HCT116 (cell line): ENCODE measurements at regions not wholly inside any gene's neighbourhood (a gene's known extent, or its start where the extent isn't known, plus 50 kb on each side); places are given as distances from the start of the nearest gene placed in this dataset.

Experiments
- ATAC-seq: fragments of 200-7000 bp; cut with Tn5 transposase; 2 replicates; pipeline ENCODE4 v1.9.1; 2020; ENCODE audit warnings: mild to moderate bottlenecking, moderate library complexity
- BruUV-seq: library from RNA; stranded (reverse); fragments of 400-500 nt; replicated peaks from 2 replicates; lab custom pipeline; 2021; lab: Mats Ljungman, UMichigan
- CTCF ChIA-PET: fragments of 300-600 bp; sonication (Branson Sonifier 250); formaldehyde crosslinking; loops from one replicate; lab custom pipeline; 2021; ENCODE audit warnings: antibody characterized with exemption; lab: Charles Lee
- POLR2A ChIA-PET: fragments of 300-600, 350-600 bp; sonication (Branson Sonifier 250); formaldehyde crosslinking; loops from one replicate; lab custom pipeline; 2021; ENCODE audit warnings: antibody characterized with exemption; lab: Charles Lee
- RAD21 ChIA-PET, 2 experiments: fragments of 300-600 bp; sonication (Branson Sonifier 250); formaldehyde crosslinking; loops; one replicate each; lab custom pipeline; 2023; ENCODE audit warnings: low total read pairs in 2 of 2; ENCODE audit not compliant: uncharacterized antibody in 2 of 2, unreplicated experiment in 2 of 2, low non-redundant PET in 1 of 2; lab: Charles Lee
- DNase-seq: peaks from one replicate; pipeline ENCODE4 v3.0.0-alpha.2; 2010; ENCODE audit warnings: low read depth, low spot score
- H2AFZ ChIP-seq: fragments of 200-600 bp; shearing (Covaris generic), sonication (generic); 2 replicates; pipeline ENCODE4 v1.6.1; 2017; ENCODE audit warnings: low read depth, mixed run types, mixed read lengths, antibody characterized with exemption, low read length; ENCODE audit not compliant: poor library complexity, severe bottlenecking
- H3K27ac ChIP-seq: 2 replicates; pipeline ENCODE4 v1.5.1; 2012; ENCODE audit warnings: low read depth, low read length
- H3K27me3 ChIP-seq: fragments of 200-600 bp; sonication (generic); 2 replicates; pipeline ENCODE4 v1.6.1; 2016; ENCODE audit warnings: mixed run types, low read length, mixed read lengths; ENCODE audit not compliant: insufficient read depth
- H3K36me3 ChIP-seq, 2 experiments: fragments of 200-500 bp in 1 of 2; fragments of 200-600 bp in 1 of 2; sonication (Bioruptor generic) in 1 of 2; sonication (generic) in 1 of 2; 2 replicates each; pipeline versions ENCODE4 v1.5.1 to v1.6.1; 2014 to 2016; ENCODE audit warnings: low read length in 2 of 2, inconsistent platforms in 1 of 2, mixed read lengths in 1 of 2, mixed run types in 1 of 2; ENCODE audit not compliant: insufficient read depth in 2 of 2, control insufficient read depth in 1 of 2
- H3K4me1 ChIP-seq, 2 experiments: fragments of 200-600 bp in 1 of 2; sonication (generic) in 1 of 2; 2 replicates each; pipeline versions ENCODE4 v1.5.1 to v1.6.1; 2012 to 2017; ENCODE audit warnings: low read length in 2 of 2, inconsistent platforms in 1 of 2, mild to moderate bottlenecking in 1 of 2, mixed read lengths in 1 of 2, mixed run types in 1 of 2, moderate library complexity in 1 of 2; ENCODE audit not compliant: insufficient read depth in 2 of 2, control insufficient read depth in 1 of 2
- H3K4me2 ChIP-seq: fragments of 200-600 bp; sonication (generic); 2 replicates; pipeline ENCODE4 v1.6.1; 2017; ENCODE audit warnings: mixed run types, low read length, mixed read lengths
- H3K4me3 ChIP-seq, 2 experiments: fragments of 200-600 bp in 1 of 2; sonication (generic) in 1 of 2; replicated peaks in 1 of 2; 2 replicates each; pipeline ENCODE4 v1.5.1; 2011 to 2016; ENCODE audit warnings: low read length in 2 of 2, control low read depth in 1 of 2, low read depth in 1 of 2, mild to moderate bottlenecking in 1 of 2, mixed read lengths in 1 of 2, mixed run types in 1 of 2
- H3K79me2 ChIP-seq: fragments of 200-600 bp; sonication (generic); 2 replicates; pipeline ENCODE4 v1.6.1; 2017; ENCODE audit warnings: mild to moderate bottlenecking, mixed run types, low read length, moderate library complexity, mixed read lengths; ENCODE audit not compliant: insufficient read depth
- H3K9ac ChIP-seq: fragments of 200-600 bp; sonication (generic); 2 replicates; pipeline ENCODE4 v1.6.1; 2016; ENCODE audit warnings: low read length, mixed read lengths
- H3K9me2 ChIP-seq: fragments of 200-600 bp; sonication (generic), shearing (Covaris generic); 2 replicates; pipeline ENCODE4 v1.6.1; 2017; ENCODE audit warnings: mixed run types, mild to moderate bottlenecking, moderate library complexity; ENCODE audit not compliant: insufficient read depth
- H3K9me3 ChIP-seq, 2 experiments: fragments of 200-500 bp in 1 of 2; fragments of 200-600 bp in 1 of 2; sonication (Bioruptor generic) in 1 of 2; sonication (generic) in 1 of 2; 2 replicates each; pipeline ENCODE4 v1.6.1; 2014 to 2017; ENCODE audit warnings: low read length in 2 of 2, mixed read lengths in 2 of 2, inconsistent platforms in 1 of 2, low read depth in 1 of 2, mild to moderate bottlenecking in 1 of 2, mixed run types in 1 of 2, moderate library complexity in 1 of 2; ENCODE audit not compliant: control insufficient read depth in 1 of 2, insufficient read depth in 1 of 2
- H4K20me1 ChIP-seq: fragments of 200-600 bp; sonication (generic), shearing (Covaris generic); 2 replicates; pipeline ENCODE4 v1.6.1; 2017; ENCODE audit warnings: mixed run types, mild to moderate bottlenecking, moderate library complexity; ENCODE audit not compliant: insufficient read depth
- CEBPB ChIP-seq: IDR thresholded peaks from 2 replicates; pipeline ENCODE4 v1.6.1; 2012; ENCODE audit warnings: low read depth
- EZH2 ChIP-seq: fragments of 200-600 bp; sonication (generic); IDR thresholded peaks from 2 replicates; pipeline ENCODE4 v1.6.1; 2017; ENCODE audit warnings: antibody characterized with exemption, mixed run types
- EZH2phosphoT487 ChIP-seq: fragments of 200-600 bp; IDR thresholded peaks from 2 replicates; pipeline ENCODE4 v1.6.1; 2018; ENCODE audit warnings: antibody characterized with exemption, borderline replicate concordance
- FOSL1 ChIP-seq: IDR thresholded peaks from 2 replicates; pipeline ENCODE4 v1.6.1; 2012; ENCODE audit warnings: low read depth
- JUND ChIP-seq: IDR thresholded peaks from 2 replicates; pipeline ENCODE4 v1.6.1; 2012
- POLR2A ChIP-seq: IDR thresholded peaks from 2 replicates; pipeline ENCODE4 v1.7.0; 2011; ENCODE audit warnings: borderline replicate concordance; ENCODE audit not compliant: insufficient read depth, insufficient read length; ENCODE audit errors: extremely low read depth
- POLR2AphosphoS5 ChIP-seq: IDR thresholded peaks from 2 replicates; pipeline ENCODE4 v1.6.1; 2011; ENCODE audit warnings: mild to moderate bottlenecking, low read depth, low read length, moderate library complexity
- RAD21 ChIP-seq: IDR thresholded peaks from 2 replicates; pipeline ENCODE4 v1.6.1; 2012; ENCODE audit warnings: low read depth, mild to moderate bottlenecking
- REST ChIP-seq: IDR thresholded peaks from 2 replicates; pipeline ENCODE4 v1.6.1; 2012; ENCODE audit warnings: low read depth
- SP1 ChIP-seq: IDR thresholded peaks from 2 replicates; pipeline ENCODE4 v1.6.1; 2012; ENCODE audit warnings: low read depth
- SRF ChIP-seq: IDR thresholded peaks from 2 replicates; pipeline ENCODE4 v1.6.1; 2012; ENCODE audit warnings: low read depth
- ZFX ChIP-seq: fragments of 450-650 bp; IDR thresholded peaks from 2 replicates; pipeline ENCODE4 v1.6.1; 2017
- ZNF274 ChIP-seq: fragments of 200-500 bp; sonication (Bioruptor generic); IDR thresholded peaks from 2 replicates; pipeline ENCODE4 v1.6.1; 2014; ENCODE audit warnings: mild to moderate bottlenecking, low read depth, low read length, inconsistent platforms
- intact Hi-C: fragments of 100-400 bp; cut with micrococcal nuclease; formaldehyde crosslinking; loops from 2 replicates; pipeline ENCODE4 v1.10.0; 2022
- TF ChIP-seq, protein P1 (sequence below), 3 experiments: fragments of 200-600 bp in 1 of 3; sonication (generic) in 1 of 3; IDR thresholded peaks in 2 of 3; conservative IDR thresholded peaks in 1 of 3; 2 replicates each; pipeline ENCODE4 v1.5.1; 2012 to 2017; ENCODE audit warnings: low read depth in 2 of 3, low read length in 2 of 3, antibody characterized with exemption in 1 of 3, borderline replicate concordance in 1 of 3, control low read depth in 1 of 3, mild to moderate bottlenecking in 1 of 3, mixed read lengths in 1 of 3, mixed run types in 1 of 3, moderate library complexity in 1 of 3; ENCODE audit not compliant: insufficient read depth in 1 of 3
- TF ChIP-seq, protein P2 (sequence below): IDR thresholded peaks from 2 replicates; pipeline ENCODE4 v1.6.1; 2012

DNA sequence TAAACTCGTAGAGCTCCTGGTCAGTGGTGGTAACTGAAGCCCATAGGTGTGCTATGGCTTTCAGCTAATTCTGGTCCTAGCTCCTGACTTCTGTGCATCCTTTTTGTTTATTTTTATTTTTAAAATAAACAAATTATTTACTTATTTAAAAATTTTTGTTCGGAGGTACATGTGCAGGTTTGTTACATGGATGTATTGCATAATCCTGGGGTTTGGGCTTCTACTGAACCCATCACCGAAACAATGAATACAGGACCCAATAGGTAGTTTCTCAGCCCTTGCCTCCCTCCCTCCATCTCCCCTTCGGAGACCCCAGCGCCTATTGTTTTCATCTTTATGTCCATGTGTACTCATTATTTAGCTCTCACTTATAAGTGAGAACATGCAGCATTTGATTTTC, 143.8 kb downstream of the URB2 start:
- Histone ChIP-seq H3K4me2 (no peak overlapping the region), H3K9me3 (no peaks in the 10 kb centered on the region), H3K79me2 (no peaks in the 10 kb centered on the region), H3K27ac (no peak overlapping the region), H2AFZ (no peak overlapping the region), H4K20me1 (no peaks in the 10 kb centered on the region; the same call in 1 of the 2 replicates), H3K27me3 (peaks cover 28% of the 10 kb centered on the region), H3K9ac (no peak overlapping the region), H3K9me2 (no peaks in the 10 kb centered on the region), H3K36me3 (no peaks in the 10 kb centered on the region), H3K4me1 (no peaks in the 10 kb centered on the region), H3K4me3 (no peak overlapping the region)
- BruUV-seq = no TSS peak
- CTCF ChIA-PET = no interaction called here
- ATAC-seq (no peak), DNase-seq (no peak)
- POLR2A ChIA-PET = no interaction called here
- RAD21 ChIA-PET = no interaction called here
- intact Hi-C loops = no loop called here
- TF ChIP-seq EZH2 (no peak), SRF (no peak), REST (no peak), CEBPB (no peak), SP1 (no peak), POLR2AphosphoS5 (no peak), ZNF274 (no peak), EZH2phosphoT487 (no peak), ZFX (no peak), FOSL1 (no peak), POLR2A (no peak), RAD21 (no peak), JUND (no peak)
- TF ChIP-seq, protein P1, sequence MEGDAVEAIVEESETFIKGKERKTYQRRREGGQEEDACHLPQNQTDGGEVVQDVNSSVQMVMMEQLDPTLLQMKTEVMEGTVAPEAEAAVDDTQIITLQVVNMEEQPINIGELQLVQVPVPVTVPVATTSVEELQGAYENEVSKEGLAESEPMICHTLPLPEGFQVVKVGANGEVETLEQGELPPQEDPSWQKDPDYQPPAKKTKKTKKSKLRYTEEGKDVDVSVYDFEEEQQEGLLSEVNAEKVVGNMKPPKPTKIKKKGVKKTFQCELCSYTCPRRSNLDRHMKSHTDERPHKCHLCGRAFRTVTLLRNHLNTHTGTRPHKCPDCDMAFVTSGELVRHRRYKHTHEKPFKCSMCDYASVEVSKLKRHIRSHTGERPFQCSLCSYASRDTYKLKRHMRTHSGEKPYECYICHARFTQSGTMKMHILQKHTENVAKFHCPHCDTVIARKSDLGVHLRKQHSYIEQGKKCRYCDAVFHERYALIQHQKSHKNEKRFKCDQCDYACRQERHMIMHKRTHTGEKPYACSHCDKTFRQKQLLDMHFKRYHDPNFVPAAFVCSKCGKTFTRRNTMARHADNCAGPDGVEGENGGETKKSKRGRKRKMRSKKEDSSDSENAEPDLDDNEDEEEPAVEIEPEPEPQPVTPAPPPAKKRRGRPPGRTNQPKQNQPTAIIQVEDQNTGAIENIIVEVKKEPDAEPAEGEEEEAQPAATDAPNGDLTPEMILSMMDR (IDR thresholded peaks at IDR 0.05 in 2 of 3, conservative IDR thresholded peaks at IDR 0.05 in 1 of 3; ENCODE audit: borderline replicate concordance in 1 of 3, insufficient read depth in 1 of 3, low read depth in 2 of 3, low read length in 2 of 3) = no peak
- TF ChIP-seq, protein P2, sequence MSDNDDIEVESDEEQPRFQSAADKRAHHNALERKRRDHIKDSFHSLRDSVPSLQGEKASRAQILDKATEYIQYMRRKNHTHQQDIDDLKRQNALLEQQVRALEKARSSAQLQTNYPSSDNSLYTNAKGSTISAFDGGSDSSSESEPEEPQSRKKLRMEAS = no peak
